ENCODE measurements at regions not wholly inside any gene's neighbourhood (a gene's known extent, or its start where the extent isn't known, plus 50 kb on each side); places are given as distances from the start of the nearest gene placed in this dataset.

DNA sequence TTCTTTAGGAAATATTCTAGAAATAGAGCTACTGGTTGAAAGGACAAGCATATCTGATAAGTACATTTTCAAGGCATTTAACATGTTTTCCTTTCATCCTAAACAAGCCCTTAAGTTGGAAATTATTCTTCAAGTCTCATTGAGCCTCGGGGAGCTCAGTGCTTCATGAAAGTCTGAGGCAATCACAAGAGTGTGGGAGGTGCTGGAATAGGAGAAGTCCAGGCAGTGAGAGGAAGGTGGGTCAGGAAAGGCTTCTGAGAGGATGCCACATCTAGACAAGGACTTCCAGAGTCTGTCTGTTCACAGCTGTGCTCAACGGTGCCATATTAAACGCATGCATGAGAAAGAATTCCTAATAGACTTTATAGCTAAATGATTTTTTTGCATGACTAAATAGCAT lies 69.8 kb downstream of the CD83 start:
- Histone ChIP-seq H3K4me1 (peaks cover 14 to 27% (median 16%) of the 10 kb centered on the region in 4 donors), H3K27me3 (no peaks in the 10 kb centered on the region), H3K36me3 (no peaks in the 10 kb centered on the region), H3K9me3 (peaks cover 0 to 4% (median 0%) of the 10 kb centered on the region in 4 donors), H3K4me3 (no peak overlapping the region), H3K27ac (no peak overlapping the region)
- 73 to 92% (median 89%) methylated on average over 3 of the region's 3 CpGs for WGBS, 5 donors
- DNase-seq = no peak
- intact Hi-C loops (cut with DNase I; ENCODE audit: low total_unique reads) = no loop called here
- no peak for TF ChIP-seq EP300 (IDR thresholded peaks at IDR 0.05)
- no peak for TF ChIP-seq POLR2A (IDR thresholded peaks at IDR 0.05)
- TF ChIP-seq, protein P1, sequence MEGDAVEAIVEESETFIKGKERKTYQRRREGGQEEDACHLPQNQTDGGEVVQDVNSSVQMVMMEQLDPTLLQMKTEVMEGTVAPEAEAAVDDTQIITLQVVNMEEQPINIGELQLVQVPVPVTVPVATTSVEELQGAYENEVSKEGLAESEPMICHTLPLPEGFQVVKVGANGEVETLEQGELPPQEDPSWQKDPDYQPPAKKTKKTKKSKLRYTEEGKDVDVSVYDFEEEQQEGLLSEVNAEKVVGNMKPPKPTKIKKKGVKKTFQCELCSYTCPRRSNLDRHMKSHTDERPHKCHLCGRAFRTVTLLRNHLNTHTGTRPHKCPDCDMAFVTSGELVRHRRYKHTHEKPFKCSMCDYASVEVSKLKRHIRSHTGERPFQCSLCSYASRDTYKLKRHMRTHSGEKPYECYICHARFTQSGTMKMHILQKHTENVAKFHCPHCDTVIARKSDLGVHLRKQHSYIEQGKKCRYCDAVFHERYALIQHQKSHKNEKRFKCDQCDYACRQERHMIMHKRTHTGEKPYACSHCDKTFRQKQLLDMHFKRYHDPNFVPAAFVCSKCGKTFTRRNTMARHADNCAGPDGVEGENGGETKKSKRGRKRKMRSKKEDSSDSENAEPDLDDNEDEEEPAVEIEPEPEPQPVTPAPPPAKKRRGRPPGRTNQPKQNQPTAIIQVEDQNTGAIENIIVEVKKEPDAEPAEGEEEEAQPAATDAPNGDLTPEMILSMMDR (IDR thresholded peaks at IDR 0.05) = no peak
- no peak for TF ChIP-seq POLR2AphosphoS5 (IDR thresholded peaks at IDR 0.05)

DNA sequence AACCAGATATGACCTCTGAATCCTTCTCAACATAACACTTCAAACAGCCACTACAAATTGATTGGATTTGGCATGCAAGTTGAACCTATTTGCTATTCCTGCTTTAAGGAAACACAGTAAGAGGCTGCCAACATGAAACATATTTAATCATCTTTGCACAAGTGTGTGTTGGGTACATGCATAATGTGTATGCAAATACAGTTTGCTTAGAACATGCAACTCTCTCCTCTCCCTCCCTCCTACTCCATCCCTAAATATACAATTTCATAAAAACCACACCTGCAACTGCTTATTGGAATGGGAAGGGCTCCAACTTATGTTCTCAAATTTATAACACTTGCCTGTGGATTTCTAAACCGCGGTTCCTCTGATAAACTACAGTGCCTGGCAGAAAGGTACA lies 71.5 kb downstream of the CD83 start:
- peaks cover 0 to 4% (median 0%) of the 10 kb centered on the region in 4 donors for H3K9me3 ChIP-seq
- WGBS, 5 donors = 21 to 68% (median 56%) methylated on average over 2 of the region's 2 CpGs
- H3K4me3 ChIP-seq = no peak overlapping the region
- no peak for DNase-seq
- peaks cover 0 to 11% (median 0%) of the 10 kb centered on the region in 3 donors for H3K27me3 ChIP-seq
- TF ChIP-seq, protein P1 (IDR thresholded peaks at IDR 0.05) = no peak
- TF ChIP-seq POLR2AphosphoS5 (IDR thresholded peaks at IDR 0.05) = no peak
- no peak for TF ChIP-seq EP300 (IDR thresholded peaks at IDR 0.05)
- TF ChIP-seq POLR2A (IDR thresholded peaks at IDR 0.05) = no peak
- H3K36me3 ChIP-seq = no peaks in the 10 kb centered on the region
- H3K4me1 ChIP-seq = peaks cover 14 to 27% (median 16%) of the 10 kb centered on the region in 4 donors
- H3K27ac ChIP-seq = no peak overlapping the region
- intact Hi-C loops (cut with DNase I; ENCODE audit: low total_unique reads) = no loop called here

DNA sequence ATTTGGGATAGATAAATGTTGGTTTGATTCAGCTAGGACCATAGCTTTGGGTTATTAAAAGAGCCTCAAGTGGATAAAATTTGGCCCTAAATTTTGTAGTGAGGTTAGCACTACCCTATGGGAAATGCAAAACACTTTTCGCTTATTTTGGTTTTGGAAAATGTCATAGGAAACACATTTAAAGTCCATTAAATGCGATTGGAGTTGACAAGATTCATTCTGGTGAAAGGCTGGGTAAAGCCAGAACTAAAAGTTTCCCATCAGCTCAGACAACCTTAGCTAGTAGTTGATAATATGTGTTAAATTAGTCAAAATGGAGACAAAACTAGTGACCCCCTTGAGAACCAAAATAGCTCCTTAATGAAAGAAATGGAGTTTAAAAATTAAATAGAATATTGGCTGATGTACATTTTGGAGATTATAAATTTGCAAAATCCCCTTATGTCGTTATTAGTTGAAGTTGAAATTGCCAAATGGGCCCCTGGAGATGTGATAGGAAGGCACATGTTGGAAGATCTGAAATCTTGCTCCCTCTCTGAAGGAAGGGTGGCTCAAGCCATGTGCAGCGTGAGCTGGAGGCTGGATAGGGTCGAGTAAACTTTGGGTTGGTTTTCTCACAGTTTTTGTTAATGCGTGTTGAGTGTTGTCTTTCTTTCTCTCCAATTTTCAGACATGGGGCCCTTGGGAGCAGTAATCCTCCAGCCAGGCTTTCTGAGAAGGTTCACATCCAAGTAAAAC lies 72.8 kb downstream of the CD83 start:
- Histone ChIP-seq H3K27me3 (peaks cover 0 to 11% (median 0%) of the 10 kb centered on the region in 3 donors), H3K9me3 (peaks cover 0 to 3% (median 0%) of the 10 kb centered on the region in 4 donors), H3K27ac (no peak overlapping the region), H3K36me3 (no peaks in the 10 kb centered on the region), H3K4me3 (no peak overlapping the region), H3K4me1 (peaks cover 14 to 27% (median 16%) of the 10 kb centered on the region in 4 donors)
- DNase-seq = peak in 1 of 2 donors; percentile 48
- 62 to 72% (median 69%) methylated on average over 6 of the region's 6 CpGs for WGBS, 5 donors
- intact Hi-C loops (cut with DNase I; ENCODE audit: low total_unique reads) = no loop called here
- TF ChIP-seq, protein P1 (IDR thresholded peaks at IDR 0.05) = no peak
- TF ChIP-seq POLR2AphosphoS5 (IDR thresholded peaks at IDR 0.05) = no peak

DNA sequence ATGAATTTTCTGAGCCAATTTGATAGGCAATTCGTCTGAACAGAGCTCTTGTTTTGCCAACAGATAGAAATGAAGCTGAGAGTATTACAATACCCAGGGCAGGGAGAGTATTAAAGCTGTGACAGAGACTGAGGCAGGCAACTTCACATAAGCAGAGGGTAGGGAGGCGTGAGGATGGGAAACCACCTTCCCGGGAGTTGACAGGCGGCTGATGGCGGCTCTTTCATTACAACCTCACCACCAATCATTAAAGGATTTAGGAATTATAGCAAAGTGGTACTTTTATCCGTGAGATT lies 73.3 kb downstream of the CD83 start:
- no peaks in the 10 kb centered on the region for H3K36me3 ChIP-seq
- no peak overlapping the region for H3K4me3 ChIP-seq
- no peak for TF ChIP-seq EP300 (IDR thresholded peaks at IDR 0.05)
- TF ChIP-seq POLR2AphosphoS5 (IDR thresholded peaks at IDR 0.05) = no peak
- no peak for TF ChIP-seq POLR2A (IDR thresholded peaks at IDR 0.05)
- TF ChIP-seq, protein P1 (IDR thresholded peaks at IDR 0.05) = no peak
- intact Hi-C loops (cut with DNase I; ENCODE audit: low total_unique reads) = no loop called here
- no peak for DNase-seq
- no peak overlapping the region for H3K27ac ChIP-seq
- H3K9me3 ChIP-seq = no peaks in the 10 kb centered on the region
- H3K4me1 ChIP-seq = peaks cover 14 to 27% (median 16%) of the 10 kb centered on the region in 4 donors
- H3K27me3 ChIP-seq = peaks cover 0 to 11% (median 0%) of the 10 kb centered on the region in 3 donors
- 80 to 87% (median 87%) methylated on average over 6 of the region's 6 CpGs for WGBS, 5 donors
